ENCODE measurements at regions not wholly inside any gene's neighbourhood (a gene's known extent, or its start where the extent isn't known, plus 50 kb on each side); places are given as distances from the start of the nearest gene placed in this dataset.

DNA sequence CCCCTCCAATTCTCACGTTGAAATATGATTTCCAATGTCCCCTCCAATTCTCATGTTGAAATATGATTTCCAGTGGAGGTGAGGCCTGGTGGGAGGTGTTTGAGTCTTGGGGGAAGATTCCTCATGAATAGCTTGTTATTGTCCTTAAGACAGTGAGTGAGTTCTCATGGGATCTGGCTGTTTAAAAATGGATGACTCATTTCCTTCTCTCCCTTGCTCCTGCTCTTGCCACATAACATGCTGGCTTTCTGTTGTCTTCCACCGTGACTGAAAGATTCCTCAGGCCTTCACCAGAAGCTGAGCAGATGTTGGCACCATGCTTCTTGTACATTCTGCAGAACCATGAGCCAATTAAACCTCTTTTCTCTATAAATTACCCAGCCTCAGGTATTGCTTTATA, 346.8 kb upstream of the TECRL start:
- TF ChIP-seq RCOR1 (IDR thresholded peaks at IDR 0.05; ENCODE audit: insufficient replicate concordance, low read length) (no peak), CTCF (conservative IDR thresholded peaks at IDR 0.05; ENCODE audit: low read depth, low read length) (no peak), NFE2L2 (IDR thresholded peaks at IDR 0.05; ENCODE audit: low read depth, low read length) (no peak), CEBPB (IDR thresholded peaks at IDR 0.05; ENCODE audit: low read depth, low read length) (no peak), FOS (IDR thresholded peaks at IDR 0.05; ENCODE audit: low read depth, low read length) (no peak), POLR2A (IDR thresholded peaks at IDR 0.05; ENCODE audit: low read depth, low read length) (no peak), RFX5 (IDR thresholded peaks at IDR 0.05; ENCODE audit: low read depth, low read length) (no peak), USF2 (IDR thresholded peaks at IDR 0.05; ENCODE audit: low read depth, low read length) (no peak), RAD21 (IDR thresholded peaks at IDR 0.05; ENCODE audit: low read length) (no peak), BHLHE40 (IDR thresholded peaks at IDR 0.05; ENCODE audit: low read depth, low read length) (no peak), CHD1 (IDR thresholded peaks at IDR 0.05; ENCODE audit: low read depth, low read length) (no peak), MAFK (IDR thresholded peaks at IDR 0.05; ENCODE audit: low read depth, low read length) (no peak), MAZ (IDR thresholded peaks at IDR 0.05; ENCODE audit: borderline replicate concordance, low read depth, low read length) (no peak)
- TF ChIP-seq, protein P1, sequence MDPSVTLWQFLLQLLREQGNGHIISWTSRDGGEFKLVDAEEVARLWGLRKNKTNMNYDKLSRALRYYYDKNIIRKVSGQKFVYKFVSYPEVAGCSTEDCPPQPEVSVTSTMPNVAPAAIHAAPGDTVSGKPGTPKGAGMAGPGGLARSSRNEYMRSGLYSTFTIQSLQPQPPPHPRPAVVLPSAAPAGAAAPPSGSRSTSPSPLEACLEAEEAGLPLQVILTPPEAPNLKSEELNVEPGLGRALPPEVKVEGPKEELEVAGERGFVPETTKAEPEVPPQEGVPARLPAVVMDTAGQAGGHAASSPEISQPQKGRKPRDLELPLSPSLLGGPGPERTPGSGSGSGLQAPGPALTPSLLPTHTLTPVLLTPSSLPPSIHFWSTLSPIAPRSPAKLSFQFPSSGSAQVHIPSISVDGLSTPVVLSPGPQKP (IDR thresholded peaks at IDR 0.05; ENCODE audit: borderline replicate concordance, low read depth, low read length): no peak

Data from IMR-90 (cell line).